Coronary artery (tissue), 2 donors: ENCODE measurements at regions not wholly inside any gene's neighbourhood (a gene's known extent, or its start where the extent isn't known, plus 50 kb on each side); places are given as distances from the start of the nearest gene placed in this dataset.

Source experiments
- DNase-seq: peaks from one replicate; pipeline ENCODE4 v3.0.0-alpha.2; 2017; ENCODE audit warnings: low spot score
- H3K27ac ChIP-seq, 2 donors: fragments of 200-600 bp; sonication (generic); one replicate each; pipeline ENCODE4 v1.5.1; 2016 to 2019
- H3K4me3 ChIP-seq: fragments of 200-600 bp; sonication (generic); 2 replicates; pipeline ENCODE4 v1.5.1; 2016; ENCODE audit warnings: mild to moderate bottlenecking, moderate library complexity
- CTCF ChIP-seq: fragments of 200-600 bp; sonication (generic); IDR thresholded peaks from one replicate; pipeline ENCODE4 v1.5.1; 2019; ENCODE audit warnings: antibody characterized with exemption

GRCh38 chr18:42446195-42446594 lies 491.2 kb downstream of the PIK3C3 start:
- Histone ChIP-seq H3K4me3 (no peak overlapping the region), H3K27ac (no peak overlapping the region)
- TF ChIP-seq CTCF = no peak
- no peak for DNase-seq

- no peak for TF ChIP-seq CTCF
- no peak for DNase-seq
- Histone ChIP-seq H3K27ac (no peak overlapping the region), H3K4me3 (no peak overlapping the region)
Measured at GRCh38 chr18:42447688-42448087, 492.7 kb downstream of the PIK3C3 start.

GRCh38 chr18:42458226-42458625 lies 503.2 kb downstream of the PIK3C3 start:
- no peak for TF ChIP-seq CTCF
- DNase-seq = no peak
- H3K4me3 ChIP-seq = no peak overlapping the region
- H3K27ac ChIP-seq = no peak overlapping the region

GRCh38 chr18:42459873-42460272 lies 504.8 kb downstream of the PIK3C3 start:
- Histone ChIP-seq H3K4me3 (no peak overlapping the region), H3K27ac (no peak overlapping the region)
- no peak for DNase-seq
- no peak for TF ChIP-seq CTCF

GRCh38 chr18:42471885-42472284 lies 516.9 kb downstream of the PIK3C3 start:
- no peak for DNase-seq
- no peak overlapping the region for H3K4me3 ChIP-seq
- no peak for TF ChIP-seq CTCF

GRCh38 chr18:42473611-42474010 lies 518.6 kb downstream of the PIK3C3 start:
- no peak for TF ChIP-seq CTCF
- no peak for DNase-seq
- no peak overlapping the region for H3K4me3 ChIP-seq
- H3K27ac ChIP-seq = no peak overlapping the region

More at GRCh38 chr18:42471885-42472284, 516.9 kb downstream of the PIK3C3 start:
- H3K27ac ChIP-seq = no peak overlapping the region

- DNase-seq = no peak
- no peak overlapping the region for H3K4me3 ChIP-seq
- TF ChIP-seq CTCF = no peak
- H3K27ac ChIP-seq = no peak overlapping the region
Measured at GRCh38 chr18:42474577-42474976, 519.5 kb downstream of the PIK3C3 start.
